Hippocampal formation (tissue), 2 donors: ENCODE measurements at regions not wholly inside any gene's neighbourhood (a gene's known extent, or its start where the extent isn't known, plus 50 kb on each side); places are given as distances from the start of the nearest gene placed in this dataset.

Experiments
- DNase-seq, 2 donors: peaks; one replicate each; lab custom pipeline; 2025; lab: John Stamatoyannopoulos, UW

DNA sequence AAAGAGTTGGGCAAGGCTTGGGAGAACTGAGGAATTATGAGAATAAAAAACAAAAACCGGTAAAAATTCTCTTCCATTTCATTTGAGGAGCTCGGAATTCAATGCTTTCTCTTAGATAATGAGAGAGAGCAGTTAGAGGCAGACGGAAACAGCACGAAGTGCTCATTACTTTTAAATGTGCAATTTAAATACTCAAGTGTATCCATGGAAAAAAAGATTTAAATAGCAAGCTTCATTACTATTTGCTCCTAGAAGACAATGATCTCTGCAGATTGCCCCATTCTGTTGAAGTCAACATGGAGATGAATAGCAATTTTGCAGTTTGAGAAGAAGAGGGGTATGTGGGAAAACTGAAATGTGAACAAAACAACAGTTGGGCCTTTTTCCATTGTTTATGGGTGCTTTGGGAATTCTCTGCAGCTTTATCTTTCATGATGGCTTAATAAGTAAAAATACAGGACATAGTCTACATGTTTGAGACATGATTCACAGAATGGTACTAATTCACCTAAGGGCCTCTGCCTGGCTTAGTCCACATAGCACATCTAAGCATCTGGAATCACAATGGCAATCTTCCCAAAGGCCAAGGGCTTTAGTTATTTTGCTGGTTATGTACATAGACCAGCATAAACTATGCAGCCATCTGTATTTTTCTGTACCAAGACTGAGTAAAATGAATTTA, 512.7 kb upstream of the FAT1 start:
- DNase-seq = no peak

- DNase-seq = no peak
Measured at GRCh38 chr4:187238646-187239045, 515.0 kb upstream of the FAT1 start.

GRCh38 chr4:187251896-187252295, 528.2 kb upstream of the FAT1 start:
- no peak for DNase-seq

GRCh38 chr4:187256897-187257296, 533.2 kb upstream of the FAT1 start:
- DNase-seq = no peak

DNA sequence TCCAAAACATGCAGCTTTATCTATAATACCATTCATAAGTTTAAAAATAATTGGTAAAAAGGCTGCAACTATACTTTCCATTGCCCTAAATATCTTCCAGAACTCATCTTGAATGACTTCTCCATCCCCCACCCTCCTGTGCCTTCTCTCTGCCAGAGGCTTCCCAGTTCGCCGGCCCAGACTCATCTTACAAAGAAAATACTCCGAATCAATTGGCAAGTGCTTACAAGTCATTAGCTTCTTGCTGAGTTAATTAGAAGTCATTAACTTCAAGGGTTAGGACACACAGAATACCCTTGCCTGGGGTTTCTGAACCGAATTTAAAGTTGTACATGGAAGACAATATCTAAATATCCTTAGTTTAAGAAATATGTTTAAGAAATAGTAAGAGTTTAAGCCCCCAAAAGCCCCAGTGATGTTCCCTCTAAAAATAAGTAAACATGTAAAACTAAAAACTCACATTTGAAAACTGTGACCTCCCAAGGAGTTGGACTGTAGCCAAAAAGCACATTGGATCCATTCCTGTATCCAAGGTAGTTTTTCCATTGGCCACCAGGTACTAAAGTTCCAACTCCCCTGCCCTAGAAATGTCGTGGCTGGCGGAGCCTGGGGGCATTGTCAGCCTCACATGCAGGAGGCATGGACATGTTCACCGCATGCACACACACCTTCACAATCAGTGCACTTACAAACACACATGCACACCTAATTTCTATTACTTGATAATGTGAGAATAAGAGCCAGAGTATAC, 535.2 kb upstream of the FAT1 start:
- DNase-seq = no peak

GRCh38 chr4:187268940-187269339, 545.3 kb upstream of the FAT1 start:
- no peak for DNase-seq

DNA sequence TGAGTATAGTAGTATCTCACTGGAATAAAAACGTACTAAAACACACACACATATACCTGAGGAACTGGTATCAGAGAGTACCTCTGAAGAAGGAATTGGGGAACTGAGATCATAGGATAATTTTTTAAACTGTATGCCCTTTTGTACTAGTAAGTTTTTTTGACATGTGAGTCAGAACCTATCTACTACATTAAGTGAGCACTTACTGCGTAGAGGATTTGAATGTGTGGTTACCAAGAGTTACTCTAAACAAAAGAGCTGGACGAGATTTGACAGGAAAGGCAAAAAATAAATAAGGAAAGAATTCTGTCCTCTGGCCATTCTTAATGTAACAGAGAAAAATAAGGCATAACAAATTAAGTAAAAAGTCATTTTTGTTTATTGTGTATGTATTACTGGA, 546.5 kb upstream of the FAT1 start:
- no peak for DNase-seq

GRCh38 chr4:187271848-187272247, 548.2 kb upstream of the FAT1 start:
- DNase-seq = no peak

GRCh38 chr4:187274153-187274552, 550.5 kb upstream of the FAT1 start:
- DNase-seq = peak in 1 of 2 donors; percentile 15

DNA sequence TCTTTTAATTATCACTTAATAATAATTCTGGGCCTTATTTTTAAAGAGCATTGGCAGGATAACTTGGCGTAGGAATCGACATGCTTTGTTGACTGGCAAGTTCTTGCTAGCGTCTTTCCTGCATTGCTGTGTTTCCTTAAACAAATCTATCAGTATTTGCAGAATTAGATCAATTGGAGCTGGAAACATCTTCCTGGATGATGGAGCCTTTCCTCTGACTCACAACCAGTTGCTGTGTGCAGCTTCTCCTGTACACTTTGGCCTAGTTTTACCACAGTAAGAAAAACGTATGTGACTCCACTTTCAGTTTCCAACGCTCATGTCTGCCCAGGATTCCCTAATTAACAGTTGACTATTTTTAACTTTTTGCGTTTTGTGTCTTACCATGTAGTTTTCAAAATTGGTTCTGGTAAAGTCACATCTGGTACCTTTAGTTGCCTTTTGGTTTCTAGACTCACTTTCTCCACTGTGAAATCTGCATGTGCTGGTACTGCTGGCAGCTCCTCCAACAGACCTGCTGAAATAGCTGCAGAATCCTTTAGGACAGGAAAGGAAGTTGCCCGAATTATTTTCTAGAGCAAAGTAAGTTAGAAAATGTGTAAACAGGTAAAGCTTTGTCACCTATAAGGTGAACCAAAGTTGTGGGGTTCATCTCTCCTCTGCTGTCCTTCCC, 553.2 kb upstream of the FAT1 start:
- no peak for DNase-seq

- DNase-seq = no peak
Measured at GRCh38 chr4:187283201-187283955, 559.7 kb upstream of the FAT1 start.

DNA sequence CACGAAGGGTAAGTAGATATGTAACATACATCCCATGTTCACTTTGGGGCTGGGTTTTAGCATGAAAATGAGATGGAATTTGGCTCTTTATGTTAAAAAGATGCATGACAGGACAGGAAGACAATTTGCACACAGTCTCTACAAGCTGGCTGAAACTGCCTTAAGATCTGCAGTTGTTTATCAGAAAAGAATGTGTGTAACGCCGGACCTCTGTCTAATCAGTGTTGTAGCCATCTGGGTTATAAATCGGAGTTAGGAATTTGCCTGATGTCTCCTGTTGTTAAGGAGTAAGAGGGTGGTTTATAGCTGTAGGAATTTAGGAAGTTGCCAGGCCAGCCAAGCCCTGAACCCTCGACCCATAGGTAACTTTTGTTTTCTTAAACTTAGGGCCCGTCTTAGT, 562.9 kb upstream of the FAT1 start:
- no peak for DNase-seq

- no peak for DNase-seq
Measured at GRCh38 chr4:187289371-187289770, 565.7 kb upstream of the FAT1 start.

- no peak for DNase-seq
Measured at GRCh38 chr4:187294861-187295260, 571.2 kb upstream of the FAT1 start.

DNA sequence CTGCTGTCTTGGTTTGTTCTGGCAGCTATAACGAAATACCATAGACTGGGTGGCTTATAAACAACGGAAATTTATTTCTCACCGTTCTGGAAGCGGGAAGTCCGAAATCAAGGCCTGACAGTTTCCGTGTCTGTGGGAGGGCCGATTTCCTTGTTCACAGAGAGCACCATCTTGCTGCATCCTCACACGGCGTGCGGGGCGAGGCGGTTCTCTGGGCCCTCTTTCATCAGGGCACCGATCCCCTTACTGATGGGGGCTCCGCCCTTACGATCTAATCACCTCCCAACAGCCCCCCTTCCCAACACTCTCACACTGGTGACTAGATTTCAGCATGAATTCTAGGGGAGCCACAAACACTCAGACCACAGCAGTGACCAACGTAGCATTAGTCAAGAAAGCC, 578.3 kb upstream of the FAT1 start:
- no peak for DNase-seq

DNA sequence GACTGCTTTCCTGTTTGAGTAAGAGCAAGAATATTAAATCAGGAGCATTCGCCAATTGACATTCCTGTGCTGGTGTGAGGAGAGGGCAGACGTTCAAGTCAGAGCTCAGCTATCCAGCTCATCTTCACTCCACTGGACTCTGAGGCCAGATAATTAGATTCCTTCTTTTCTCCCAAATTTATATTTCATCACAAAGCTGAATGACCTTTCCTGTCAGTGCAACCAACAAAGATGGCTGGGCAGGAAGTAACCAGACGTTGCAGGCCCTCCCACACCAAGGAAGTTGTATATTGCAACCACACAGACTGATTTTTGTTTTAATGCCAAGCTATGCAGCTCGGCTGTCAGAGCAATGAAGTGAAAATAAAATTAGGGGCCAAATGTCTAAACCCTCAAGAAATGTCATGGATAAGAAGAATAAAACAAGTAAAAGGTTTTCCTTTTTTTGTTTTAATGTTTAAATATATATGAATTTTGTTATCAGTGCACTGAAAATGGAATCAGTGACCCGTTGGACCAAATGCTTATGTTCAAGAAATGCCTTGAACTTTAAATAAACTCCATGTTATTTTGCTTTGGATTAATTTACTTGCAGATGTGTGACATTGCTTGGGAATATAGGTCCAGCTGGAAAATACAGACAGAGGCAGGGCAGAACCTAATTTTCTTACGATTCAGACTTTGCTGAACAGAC, 578.9 kb upstream of the FAT1 start:
- no peak for DNase-seq

GRCh38 chr4:187304133-187304532, 580.5 kb upstream of the FAT1 start:
- no peak for DNase-seq

DNA sequence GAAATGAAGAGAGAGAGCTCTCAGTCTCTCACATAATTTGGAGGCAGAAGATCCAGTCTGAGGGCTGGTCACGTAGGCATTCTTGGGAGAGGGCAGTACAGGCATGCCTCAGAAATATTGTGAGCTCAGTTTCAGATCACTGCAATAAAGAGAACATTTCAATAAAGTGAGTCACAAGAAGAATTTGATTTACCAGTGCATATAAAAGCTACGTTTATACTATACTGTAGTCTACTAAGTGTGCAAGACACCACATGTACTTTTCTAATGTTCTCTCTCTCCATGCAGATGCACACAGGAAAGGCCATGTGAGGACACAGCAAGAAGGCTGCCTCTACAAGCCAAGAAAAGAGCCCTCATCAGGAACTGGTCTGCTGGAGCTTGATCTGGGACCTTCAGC, 583.5 kb upstream of the FAT1 start:
- no peak for DNase-seq

DNA sequence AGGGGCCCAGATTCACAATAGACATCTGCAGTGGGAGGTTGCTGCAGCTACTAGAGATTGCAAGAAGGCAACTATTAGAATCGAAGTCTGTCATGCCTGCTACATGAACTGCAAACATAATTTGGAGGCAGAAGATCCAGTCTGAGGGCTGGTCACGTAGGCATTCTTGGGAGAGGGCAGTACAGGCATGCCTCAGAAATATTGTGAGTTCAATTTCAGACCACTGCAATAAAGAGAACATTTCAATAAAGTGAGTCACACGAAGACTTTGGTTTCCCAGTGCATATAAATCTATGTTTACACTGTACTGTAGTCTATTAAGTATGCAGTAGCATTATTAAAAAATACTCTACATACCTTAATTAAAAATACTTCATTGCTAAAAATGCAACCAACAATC, 585.8 kb upstream of the FAT1 start:
- DNase-seq = no peak

DNA sequence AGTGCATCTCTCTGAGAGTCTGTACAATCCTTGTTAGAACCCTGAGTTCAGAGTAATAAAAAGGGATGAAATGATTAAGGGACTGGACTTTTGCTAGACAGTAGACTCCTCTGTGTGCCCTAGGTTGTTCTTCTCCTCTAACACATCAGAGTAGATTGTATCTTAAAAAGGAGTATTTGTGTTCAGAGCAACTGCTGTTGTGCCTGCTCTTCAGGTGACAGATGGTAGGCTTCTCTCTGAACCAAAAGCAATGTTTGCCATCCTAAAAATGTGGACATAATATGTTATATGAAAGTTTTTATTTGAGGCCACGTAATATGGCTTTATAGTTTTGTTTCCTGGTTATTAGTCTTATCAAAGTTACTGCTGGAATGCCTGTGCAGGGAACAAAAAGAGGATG, 588.6 kb upstream of the FAT1 start:
- no peak for DNase-seq

GRCh38 chr4:187317799-187318198, 594.1 kb upstream of the FAT1 start:
- no peak for DNase-seq

DNA sequence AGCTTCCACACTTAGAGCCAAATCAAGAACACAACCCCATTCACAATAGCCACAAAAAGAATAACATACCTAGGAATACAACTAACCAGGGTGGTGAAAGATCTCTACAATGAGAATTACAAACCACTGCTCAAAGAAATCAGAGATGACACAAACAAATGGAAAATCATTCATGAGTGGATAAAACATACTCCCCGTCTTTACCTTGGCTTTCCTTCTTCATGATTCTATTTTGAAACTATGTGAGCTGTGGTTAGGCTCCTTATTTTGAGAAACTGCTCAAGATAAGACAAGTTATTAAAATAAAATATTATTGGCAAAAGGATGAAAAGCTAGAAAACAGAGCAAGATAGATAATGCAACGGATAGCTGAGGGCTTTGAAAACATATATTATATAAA, 598.1 kb upstream of the FAT1 start:
- no peak for DNase-seq
